Renal pelvis (tissue), 1 donor: ENCODE measurements at regions not wholly inside any gene's neighbourhood (a gene's known extent, or its start where the extent isn't known, plus 50 kb on each side); places are given as distances from the start of the nearest gene placed in this dataset.

ENCODE experiments used
- DNase-seq: peaks from one replicate; pipeline ENCODE4 v3.0.0-alpha.2; 2013

DNA sequence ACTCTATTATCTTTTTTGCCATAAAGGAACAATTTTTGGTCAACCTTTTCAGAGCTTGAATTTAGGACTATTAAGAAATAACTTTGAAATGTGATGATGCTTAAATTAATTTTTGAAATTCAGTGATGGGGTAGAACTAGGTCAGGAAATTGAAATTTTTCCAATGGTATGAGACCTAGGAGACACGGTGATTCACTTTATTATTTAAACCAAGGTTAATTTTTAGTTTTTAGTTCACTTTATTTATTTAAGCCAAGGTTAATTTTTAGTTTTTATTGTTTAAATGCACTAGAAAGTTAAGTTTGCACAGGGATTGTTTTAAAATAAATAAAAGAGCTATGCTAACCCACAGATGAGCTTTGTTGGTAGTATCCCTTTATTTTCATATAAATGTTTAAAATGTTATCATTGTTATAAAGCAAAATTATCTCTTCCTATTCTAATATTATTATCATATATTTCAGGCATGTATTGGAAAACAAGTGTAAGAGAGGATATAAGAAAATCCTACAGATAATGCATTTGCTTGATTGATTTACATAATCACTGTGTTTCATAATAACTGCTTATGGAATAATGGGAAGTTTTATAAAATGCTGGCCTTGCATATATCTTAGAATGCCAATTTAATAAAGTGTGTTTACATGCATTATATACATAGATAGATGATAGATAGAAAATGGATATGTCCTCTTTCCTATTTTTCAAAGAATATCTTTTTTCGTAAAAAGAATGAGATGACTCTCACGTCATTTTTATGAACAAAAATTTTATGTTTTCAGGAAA, 163.6 kb downstream of the HGF start:
- no peak for DNase-seq

DNA sequence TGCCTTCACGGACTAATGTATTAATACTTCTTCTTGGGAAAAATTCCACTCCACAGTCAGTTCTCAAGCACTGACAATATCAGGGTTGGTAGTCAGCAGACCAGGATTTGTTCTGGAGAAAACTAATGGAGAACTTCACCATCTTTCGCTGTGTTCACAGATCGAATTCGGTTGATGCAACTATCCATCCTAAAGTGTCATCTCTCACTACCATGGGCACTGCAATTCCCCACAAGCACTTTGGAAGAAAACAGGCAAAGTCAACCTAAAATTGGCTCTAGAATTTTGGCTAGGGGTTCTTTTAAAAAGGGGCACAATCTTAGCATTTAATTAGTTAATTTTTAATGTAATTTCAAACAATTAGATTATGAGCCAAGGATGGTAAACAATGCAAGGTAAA, 164.4 kb downstream of the HGF start:
- DNase-seq: no peak

DNA sequence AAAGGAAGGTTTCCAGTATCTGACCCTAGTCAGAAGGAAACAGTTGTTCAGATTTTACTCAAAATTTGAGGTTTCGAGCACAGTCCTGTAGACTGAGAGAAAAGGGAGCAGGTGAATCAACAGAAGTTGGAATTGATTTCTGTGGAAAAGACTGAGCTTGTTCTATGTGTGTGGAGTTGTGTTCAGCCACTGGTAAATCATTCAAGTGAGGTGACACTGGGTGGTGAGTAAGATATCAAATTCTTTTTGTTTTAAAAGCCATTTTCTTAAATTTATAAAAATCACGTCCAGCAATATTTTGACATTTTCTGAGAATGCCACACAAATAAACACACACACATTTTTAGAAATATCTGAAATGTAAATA, 165.1 kb downstream of the HGF start:
- DNase-seq: no peak

DNA sequence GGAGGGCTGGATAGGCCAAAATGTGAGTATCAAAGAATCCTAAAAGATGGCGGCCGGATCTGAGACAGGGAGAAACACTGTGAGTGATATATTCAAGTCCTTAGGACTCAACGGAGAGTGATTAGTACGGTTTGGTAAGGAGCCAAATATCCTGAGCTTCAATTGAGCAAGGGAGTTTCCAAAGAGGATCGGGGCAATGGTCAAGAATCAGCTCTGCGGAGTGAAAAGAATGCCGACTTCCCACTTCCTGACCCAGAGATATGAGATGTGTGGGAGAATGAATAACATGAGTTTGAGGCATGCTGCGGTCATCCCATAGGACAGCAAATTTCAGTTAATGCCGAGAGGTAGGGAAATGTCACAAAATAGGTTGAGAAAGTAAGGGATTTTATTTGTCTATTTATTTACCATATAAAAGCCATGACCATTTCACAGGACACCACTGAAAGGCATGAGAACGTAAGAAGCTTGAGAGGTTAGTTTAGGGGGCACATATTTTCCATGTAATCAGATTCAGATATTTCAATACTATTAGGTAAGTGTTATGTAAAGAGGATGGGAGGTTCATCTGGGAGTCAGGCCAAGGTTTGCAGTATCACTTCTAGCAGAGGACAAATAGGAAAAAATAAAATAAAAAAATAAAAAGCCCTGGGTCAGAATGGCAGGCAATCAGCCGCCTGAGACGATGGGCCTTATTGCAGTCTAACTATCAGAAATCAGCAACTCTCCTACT, 165.6 kb downstream of the HGF start:
- no peak for DNase-seq

DNA sequence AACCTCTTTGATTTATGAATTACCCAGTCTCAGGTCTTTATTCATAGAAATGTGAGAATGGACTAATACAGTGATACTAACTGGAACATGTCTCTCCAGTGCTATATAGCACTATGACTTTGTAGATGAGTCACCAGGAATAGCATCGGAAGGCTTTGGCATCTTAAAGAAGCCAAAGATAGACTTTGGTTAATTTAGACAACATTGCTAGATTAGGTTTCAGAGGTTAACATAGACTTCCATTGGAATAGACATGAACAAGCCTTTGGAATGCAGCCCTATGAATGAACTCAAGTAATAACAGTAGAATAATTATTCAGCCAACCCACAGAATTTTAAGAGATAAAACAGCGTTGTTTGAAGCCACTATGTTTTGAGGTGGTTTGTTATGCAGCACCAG, 169.2 kb downstream of the HGF start:
- DNase-seq: no peak

DNA sequence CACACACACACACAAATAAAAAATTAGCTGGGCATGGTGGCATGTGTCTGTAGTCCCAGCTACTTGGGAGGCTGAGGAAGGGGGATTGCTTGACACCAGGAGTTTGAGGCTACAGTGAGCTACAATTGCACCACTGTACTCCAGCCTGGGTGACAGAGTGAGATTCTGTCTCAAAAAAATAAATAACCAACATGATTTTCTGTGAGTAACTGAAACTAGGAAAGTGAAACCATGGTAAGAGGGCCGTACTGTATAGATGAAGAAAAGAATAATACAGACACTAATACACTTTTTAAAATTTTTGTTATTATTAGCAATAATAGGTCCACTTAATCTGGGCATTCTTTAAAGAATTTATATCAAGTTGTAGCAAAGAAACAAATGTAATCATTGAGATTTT, 170.9 kb downstream of the HGF start:
- DNase-seq: no peak

DNA sequence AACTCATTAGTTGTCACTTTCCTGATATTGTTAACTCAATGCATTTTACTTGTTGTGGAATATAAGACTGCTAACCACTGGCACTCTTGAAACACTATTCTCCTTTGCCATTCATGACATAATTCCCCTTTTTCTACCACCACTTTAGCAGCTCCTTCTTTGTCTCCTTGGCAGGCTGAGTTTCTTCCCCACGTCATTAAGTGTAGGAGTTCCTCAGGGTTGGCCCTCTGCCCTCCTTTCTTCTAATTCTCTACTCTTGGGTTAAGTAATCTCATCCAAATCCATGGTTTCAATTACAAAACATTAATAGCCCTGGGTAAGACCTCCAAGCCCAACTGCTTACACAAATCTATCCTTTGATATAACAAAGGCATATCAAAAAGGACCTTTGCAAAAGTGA, 175.1 kb downstream of the HGF start:
- no peak for DNase-seq

DNA sequence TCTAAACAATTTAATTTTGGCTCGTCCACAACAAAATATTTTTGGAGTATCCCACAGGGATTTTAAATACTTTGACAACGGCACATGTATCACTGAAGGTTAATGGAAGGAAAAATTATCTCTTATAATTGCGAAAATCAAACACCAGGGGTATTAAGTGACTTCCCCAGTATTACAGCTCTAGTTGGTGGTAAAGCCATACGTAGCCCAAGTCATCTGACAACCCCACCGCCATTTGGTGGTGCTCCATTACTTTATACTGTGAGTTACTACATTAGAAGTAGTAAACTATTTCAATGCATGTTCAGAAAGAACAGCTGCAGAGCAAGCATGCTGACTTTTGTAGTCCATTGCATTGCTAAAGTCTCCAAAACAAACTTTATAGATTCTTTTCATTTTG, 179.7 kb downstream of the HGF start:
- peak; percentile 19 for DNase-seq

DNA sequence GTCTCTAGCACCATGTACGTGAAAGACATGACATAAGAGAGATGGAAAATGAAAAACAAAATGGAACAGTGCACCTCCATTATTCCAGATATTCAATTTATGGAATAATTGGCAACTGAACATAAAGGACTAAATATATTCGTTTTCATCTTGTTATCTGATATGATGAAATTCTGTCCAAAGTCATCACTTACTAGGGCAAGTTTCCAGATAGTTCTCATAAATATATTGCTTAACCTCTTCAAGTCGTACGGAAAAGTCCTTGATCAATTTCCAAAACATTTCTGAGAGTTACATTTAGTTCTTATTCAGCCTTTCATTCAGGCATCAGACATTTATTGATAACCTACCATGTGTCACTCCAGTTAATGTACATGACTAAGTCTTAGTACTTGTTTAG, 185.2 kb downstream of the HGF start:
- no peak for DNase-seq

DNA sequence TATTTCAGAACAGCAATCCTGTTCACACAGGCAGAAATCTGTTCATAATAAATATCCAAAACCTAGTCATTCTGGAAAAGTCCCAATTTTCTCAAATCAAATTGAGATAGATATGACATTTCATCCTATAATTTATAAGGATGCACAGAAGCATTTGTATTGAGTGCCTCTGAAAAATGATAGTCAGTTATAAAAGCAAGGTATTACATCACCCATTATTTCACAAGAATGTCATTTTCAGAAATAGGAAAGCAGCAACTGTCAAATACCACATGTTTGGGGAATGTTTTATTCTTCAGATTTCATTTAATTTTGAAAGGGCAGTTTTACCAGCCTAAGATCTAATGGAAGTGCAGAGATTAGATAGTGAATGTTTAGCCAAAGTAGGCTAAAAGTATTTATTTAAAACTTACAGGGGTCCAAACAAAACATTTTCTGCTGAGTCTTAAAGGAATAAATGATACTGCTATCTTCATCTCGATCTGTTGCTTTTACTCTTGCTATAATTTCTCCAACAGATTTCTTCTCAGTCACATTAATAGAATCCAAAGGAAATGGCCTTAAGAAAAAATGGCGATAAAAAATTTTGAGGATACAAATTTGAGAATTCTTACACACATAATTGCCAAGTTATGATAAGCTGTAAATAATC, 185.8 kb downstream of the HGF start:
- DNase-seq: no peak

DNA sequence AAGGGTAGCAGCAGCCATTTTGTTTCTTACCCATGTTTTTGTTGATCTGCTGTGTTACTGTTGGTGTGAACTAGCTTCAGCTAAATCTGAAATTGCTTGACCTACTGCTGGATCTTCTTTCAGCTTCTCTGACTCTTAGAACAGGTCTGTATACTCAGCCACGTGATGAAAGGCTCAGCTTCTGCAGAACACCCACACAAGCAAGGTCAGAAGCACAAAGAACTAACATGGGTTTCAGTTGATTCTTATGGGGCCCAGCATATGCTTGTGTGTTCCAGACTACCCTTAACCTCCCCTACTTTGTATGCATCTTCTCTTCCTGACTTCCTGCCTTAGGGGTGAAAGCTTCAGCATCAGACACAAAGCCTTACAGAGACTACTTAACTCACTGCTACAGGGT, 186.8 kb downstream of the HGF start:
- DNase-seq: no peak

DNA sequence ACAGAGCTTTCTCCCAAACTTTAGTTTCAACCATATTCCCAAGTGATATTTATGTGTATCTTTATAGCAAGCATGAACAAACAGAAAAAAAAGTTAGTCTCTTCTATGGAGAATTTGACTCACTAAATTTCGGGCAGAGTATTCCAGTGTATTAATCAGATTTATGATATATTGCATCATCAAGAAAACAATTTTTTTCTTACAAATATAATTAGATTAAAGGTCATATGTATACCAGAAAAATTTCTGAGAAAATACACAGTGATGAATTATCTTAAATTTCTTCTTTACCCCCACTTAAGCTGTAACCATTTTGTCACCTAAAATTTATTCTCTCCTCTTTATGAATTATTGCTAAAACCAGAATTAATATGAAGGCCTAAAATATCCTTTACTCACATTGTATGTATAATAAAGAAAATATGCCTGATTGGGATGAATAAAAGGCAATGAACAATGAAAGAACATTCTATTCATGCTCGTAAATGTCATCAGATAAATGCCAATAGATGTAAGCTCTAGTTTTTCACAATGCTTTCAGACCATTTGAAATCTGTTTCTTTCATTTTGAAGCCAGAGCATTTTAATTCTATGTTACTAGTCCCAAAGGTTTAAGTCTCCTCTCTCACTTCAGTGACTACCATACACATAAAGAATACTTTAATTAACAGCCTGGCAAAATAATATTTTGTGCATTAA, 192.1 kb downstream of the HGF start:
- DNase-seq: no peak

DNA sequence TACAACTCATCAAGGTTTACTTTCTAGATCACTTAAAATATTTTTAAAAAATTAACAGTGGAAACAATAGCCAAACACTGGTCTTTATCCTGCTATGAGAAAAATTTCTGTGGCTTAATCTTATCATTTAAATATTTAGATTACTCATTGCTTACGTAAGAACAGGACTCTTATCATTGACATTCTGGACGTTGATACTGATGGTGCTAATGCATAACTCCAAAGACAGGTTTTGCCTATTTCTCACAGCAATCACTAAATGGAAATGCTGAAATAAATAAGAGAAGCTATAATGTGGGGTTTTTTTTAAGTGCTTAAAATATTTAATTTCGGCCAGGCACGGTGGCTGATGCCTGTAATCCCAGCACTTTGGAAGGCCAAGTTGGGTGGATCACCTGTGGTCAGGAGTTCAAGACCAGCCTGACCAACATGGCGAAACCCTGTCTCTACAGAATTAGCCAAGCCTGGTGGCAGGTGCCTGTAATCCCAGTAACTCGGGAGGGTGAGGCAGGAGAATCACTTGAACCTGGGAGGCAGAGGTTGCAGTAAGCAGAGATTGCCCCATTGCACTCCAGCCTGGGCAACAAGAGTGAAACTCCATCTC, 195.0 kb downstream of the HGF start:
- DNase-seq: no peak

DNA sequence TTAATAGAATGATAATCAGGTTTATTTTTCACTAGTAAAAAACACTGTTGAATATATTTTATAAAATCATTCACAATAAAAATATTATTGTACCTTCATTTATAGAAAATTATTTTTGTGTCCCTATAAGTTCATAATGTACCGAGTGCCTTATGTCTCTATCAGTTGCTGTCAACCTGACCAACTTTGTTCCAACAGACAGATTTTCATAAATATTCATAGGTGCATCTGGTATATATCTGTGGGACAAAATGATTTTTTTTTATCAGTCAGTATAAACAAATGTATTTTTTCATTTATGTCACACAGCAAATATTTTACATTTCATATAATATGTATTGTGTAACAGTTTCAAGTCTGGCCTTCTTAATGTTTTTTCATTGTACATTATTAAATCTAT, 195.9 kb downstream of the HGF start:
- DNase-seq: no peak

DNA sequence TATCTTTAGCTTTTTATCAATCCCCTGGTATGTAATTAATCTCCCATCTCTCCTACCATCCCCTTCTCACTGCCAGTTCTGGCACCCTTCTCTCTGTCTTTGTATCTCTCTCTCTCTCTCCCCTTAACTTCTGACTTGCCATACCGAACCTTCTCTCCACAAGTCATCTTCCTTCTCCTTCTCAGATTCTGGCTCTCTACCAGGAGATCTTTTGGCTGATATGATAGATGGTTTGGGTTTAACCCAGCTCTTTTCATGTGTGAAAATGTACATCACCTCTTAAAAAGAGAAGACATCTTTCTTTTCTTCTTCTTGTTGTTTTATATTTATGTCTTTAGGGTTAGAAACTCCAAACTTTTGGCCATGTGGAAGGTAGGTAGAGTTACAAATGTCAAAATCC, 196.7 kb downstream of the HGF start:
- no peak for DNase-seq

DNA sequence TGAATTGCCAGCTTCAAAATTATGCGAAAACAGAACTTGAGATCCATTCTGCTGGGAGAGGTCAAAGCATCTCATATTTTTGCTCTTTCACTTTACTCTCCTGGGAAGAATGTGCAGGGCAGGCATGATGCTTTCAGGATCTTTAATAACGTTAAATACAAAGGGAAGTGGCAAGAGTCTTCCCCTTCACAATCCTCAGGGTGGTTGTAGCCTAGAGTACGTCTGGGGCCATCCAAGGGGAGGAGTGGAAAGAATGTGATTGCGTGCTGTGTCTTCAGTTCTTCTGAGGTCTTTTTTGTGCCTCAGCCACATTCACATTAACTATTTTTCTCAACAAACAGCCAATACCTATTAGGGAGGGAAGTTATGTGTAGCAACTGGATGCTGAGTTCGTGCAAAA, 207.3 kb downstream of the HGF start:
- no peak for DNase-seq

DNA sequence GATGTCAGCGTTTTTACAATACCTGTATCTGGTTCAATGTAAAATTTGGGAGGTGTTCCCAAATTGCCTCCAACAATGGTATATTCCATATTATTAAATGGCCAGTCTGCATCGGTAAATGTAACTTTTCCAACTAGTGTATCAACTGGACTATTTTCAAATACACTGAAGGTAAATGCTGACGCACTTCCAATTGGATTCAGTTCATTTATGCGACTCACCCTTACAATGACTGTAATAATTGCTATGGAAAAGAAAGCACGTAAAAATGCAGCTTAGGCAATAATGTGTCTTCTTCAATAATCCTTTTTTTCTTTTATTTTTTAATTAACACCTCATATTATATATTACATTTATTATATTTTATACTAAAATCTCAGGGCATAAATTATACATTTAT, 209.1 kb downstream of the HGF start:
- no peak for DNase-seq

DNA sequence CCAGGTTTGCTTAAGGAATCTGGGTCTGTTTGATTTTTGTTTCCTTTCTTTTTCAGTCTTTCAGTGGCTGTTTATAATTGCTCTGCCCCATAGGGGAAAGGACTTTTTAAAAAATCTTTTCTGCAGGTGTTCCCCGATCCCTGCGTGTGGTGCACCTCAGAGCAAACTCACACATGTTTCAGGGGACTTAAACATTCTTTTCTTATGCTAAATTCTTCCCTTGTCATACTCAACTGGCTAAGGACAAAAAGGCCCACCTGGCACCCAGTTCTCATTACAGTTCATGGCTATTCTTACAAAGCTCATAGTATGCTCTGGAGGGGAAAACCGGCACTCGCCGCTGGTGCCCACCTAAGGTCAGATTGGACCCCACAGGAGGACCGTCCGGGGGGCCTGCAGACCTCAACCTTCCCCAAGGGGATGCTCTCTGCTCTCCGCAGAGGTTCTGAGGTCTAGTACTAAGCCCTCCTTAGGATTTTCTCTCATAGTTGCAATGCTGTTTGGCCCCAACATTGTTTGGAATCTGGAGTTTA, 220.3 kb downstream of the HGF start:
- DNase-seq: no peak

DNA sequence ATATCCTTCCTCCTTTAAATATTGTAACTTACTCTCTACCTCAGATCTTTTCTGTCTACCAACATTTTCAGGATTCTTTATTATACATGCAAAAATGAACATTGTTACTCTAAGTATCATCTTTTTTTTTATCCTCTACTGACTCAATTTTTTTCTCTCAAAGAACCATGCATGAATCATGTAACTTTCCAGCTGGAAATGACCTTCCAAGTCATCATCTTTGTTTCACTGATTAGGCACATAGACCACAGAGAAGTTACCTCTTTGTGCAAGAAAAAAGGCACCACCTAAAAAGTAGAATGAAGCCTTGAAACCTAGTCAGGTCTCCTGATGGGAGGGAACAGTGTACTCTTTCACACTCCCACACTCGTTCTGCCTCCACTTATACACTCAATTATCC, 234.9 kb downstream of the HGF start:
- DNase-seq: no peak

DNA sequence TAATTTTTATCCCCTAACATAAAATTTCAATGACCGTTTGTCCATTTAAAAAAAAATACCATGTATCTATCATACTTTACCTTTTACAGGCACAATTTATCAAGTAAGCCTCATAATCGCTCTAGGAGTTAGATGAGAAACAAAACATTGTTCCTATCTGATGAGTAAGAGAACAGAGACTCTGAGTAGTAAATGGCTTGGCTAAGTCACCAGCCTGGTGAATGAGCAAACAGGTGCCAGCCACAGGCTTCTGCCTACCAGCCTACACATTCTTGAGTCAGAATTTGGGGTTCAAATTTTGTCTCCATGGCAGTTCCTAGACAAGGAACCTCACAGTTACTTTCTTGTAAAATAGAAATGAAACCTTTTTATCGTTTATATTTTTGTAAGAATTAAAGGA, 235.4 kb downstream of the HGF start:
- DNase-seq: no peak

DNA sequence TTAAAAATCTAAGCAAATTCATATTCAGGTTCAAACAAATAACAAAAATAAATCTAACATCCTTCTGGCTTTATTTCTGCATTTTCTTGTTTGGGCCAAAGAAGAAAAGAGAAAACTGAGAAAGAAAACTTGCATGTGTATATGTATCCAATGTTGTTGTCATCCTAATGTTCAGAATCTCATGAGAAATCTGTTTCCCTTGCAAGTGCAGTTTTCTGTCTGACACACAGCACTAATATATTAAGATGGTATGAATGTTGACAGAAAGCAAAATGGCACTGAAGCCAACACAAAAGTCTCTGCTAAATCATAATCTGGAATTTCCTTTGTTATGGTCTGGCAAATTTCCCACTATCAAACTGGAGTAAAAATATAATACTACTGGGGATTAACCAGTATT, 235.9 kb downstream of the HGF start:
- no peak for DNase-seq

DNA sequence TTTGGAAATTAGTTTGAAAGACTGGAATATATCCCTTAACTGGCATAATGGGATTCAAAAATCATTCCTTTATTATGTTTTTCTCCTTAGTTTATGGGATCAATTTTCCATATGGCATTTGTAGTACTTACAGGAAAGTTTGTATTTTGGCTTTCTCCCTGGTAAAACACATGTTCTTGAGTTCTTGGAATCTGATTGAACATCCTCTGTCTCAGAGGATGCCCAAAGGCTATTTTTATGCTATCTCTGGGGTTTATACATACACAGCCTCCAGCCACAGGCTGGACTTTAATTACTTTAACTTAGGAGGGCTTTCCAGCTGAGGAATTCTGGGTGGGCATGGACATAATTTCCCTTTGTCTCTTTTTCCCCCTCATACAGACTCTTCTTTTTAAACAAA, 236.4 kb downstream of the HGF start:
- no peak for DNase-seq
